HFFc6 (cell line): ENCODE measurements at regions not wholly inside any gene's neighbourhood (a gene's known extent, or its start where the extent isn't known, plus 50 kb on each side); places are given as distances from the start of the nearest gene placed in this dataset.
"Not testable (repeated sequence)": the region's sequence is repeated elsewhere in the genome, so short reads cannot be mapped to it uniquely, and the experiment has no call there.

Experiments used
- DNase-seq: peaks from one replicate; pipeline ENCODE4 v3.0.0-alpha.2; 2018
- H3K27ac Mint-ChIP-seq: 2 replicates; pipeline ENCODE4 v1.8.0; 2020; ENCODE audit warnings: mild to moderate bottlenecking, mixed read lengths
- H3K27me3 Mint-ChIP-seq: 2 replicates; pipeline ENCODE4 v1.8.0; 2021; ENCODE audit warnings: mild to moderate bottlenecking, moderate library complexity, mixed read lengths; ENCODE audit not compliant: insufficient read depth
- H3K36me3 Mint-ChIP-seq: 2 replicates; pipeline ENCODE4 v1.8.0; 2021; ENCODE audit warnings: low read depth, mixed read lengths
- H3K4me1 Mint-ChIP-seq: 2 replicates; pipeline ENCODE4 v1.8.0; 2020; ENCODE audit warnings: low read depth, mixed read lengths
- H3K4me3 Mint-ChIP-seq: 2 replicates; pipeline ENCODE4 v1.8.0; 2020; ENCODE audit warnings: mild to moderate bottlenecking, moderate library complexity, mixed read lengths
- H3K9me3 Mint-ChIP-seq: 2 replicates; pipeline ENCODE4 v1.8.0; 2020; ENCODE audit warnings: mild to moderate bottlenecking, mixed read lengths
- TF ChIP-seq, protein P1 (sequence below): fragments of 200-600 bp; sonication (generic); IDR thresholded peaks from 2 replicates; pipeline ENCODE4 v1.5.0; 2021; ENCODE audit warnings: antibody characterized with exemption, mild to moderate bottlenecking

DNA sequence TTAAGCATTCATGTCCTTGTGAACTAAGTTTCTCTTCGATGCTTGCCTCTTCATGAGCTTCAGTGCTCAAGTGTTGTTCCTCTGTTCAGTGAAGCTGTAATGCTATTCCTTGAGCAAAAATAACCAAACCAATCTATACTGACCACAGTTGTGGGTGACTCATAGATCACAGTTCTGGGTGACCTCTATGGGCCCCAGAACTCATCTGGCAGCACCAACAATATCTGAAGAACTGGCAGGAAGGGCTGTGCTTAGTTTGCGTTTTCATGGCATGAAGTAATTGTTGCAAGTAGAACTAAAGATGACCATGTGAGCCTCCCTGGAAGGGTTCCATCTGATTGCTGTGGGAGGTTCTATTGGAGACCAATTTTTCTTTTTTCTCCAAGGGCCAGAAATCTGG lies 106.2 kb downstream of the CCNG2 start:
- no peak overlapping the region for H3K4me3 Mint-ChIP-seq
- TF ChIP-seq, protein P1, sequence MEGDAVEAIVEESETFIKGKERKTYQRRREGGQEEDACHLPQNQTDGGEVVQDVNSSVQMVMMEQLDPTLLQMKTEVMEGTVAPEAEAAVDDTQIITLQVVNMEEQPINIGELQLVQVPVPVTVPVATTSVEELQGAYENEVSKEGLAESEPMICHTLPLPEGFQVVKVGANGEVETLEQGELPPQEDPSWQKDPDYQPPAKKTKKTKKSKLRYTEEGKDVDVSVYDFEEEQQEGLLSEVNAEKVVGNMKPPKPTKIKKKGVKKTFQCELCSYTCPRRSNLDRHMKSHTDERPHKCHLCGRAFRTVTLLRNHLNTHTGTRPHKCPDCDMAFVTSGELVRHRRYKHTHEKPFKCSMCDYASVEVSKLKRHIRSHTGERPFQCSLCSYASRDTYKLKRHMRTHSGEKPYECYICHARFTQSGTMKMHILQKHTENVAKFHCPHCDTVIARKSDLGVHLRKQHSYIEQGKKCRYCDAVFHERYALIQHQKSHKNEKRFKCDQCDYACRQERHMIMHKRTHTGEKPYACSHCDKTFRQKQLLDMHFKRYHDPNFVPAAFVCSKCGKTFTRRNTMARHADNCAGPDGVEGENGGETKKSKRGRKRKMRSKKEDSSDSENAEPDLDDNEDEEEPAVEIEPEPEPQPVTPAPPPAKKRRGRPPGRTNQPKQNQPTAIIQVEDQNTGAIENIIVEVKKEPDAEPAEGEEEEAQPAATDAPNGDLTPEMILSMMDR, result no peak
- no peaks in the 10 kb centered on the region; the same call in 1 of the 2 replicates for H3K27me3 Mint-ChIP-seq
- DNase-seq, result peak; percentile 3
- H3K27ac Mint-ChIP-seq, result no peak overlapping the region
- H3K9me3 Mint-ChIP-seq, result peaks cover 5% of the 10 kb centered on the region
- H3K4me1 Mint-ChIP-seq, result peaks cover 6% of the 10 kb centered on the region; the same call in 1 of the 2 replicates
- H3K36me3 Mint-ChIP-seq, result no peaks in the 10 kb centered on the region

DNA sequence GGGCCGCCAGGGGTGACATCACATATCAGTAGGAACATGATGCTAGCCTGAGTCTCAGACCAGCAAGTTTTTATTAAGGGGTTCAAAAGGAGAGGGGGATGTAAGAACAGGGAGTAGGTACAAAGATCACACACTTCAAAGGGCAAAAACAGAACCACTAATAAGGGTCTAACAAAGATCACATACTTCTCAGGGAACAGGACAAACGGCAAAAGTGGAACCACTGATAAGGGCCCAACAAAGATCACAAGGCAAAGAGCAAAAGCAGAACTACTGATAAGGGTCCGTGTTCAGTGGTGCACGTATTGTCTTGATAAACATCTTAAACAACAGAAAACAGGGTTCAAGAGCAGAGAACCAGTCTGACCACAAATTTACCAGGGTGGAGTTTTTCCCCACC lies 107.0 kb downstream of the CCNG2 start:
- not testable (repeated sequence) for H3K27me3 Mint-ChIP-seq, H3K36me3 Mint-ChIP-seq, DNase-seq, H3K9me3 Mint-ChIP-seq, H3K4me3 Mint-ChIP-seq, H3K4me1 Mint-ChIP-seq, H3K27ac Mint-ChIP-seq

DNA sequence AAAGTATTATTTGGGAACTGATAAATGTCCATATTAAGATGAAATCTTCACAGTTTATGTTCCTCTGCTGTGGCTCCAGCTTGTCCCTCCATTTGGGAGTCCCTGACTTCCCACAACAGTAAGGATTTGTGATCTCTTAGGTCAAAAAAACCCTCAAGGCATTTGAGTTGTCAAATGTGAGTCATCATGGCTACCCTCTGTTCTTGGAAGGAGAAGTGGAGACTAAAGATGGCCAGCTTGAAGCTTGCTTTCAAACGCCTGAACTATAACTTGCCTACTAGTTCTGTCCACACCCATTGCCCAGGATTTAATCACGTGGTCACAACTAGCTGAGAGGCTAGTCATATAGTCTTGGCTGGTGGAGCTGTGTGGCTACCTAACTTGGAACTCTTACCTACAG lies 107.8 kb downstream of the CCNG2 start:
- peaks cover 5% of the 10 kb centered on the region for H3K9me3 Mint-ChIP-seq
- peaks cover 2% of the 10 kb centered on the region; the same call in 1 of the 2 replicates for H3K27me3 Mint-ChIP-seq
- H3K4me3 Mint-ChIP-seq, result no peak overlapping the region
- TF ChIP-seq, protein P1, result no peak
- H3K36me3 Mint-ChIP-seq, result no peaks in the 10 kb centered on the region
- peaks cover 6% of the 10 kb centered on the region; the same call in 1 of the 2 replicates for H3K4me1 Mint-ChIP-seq
- DNase-seq, result peak; percentile 8
- H3K27ac Mint-ChIP-seq, result no peak overlapping the region

DNA sequence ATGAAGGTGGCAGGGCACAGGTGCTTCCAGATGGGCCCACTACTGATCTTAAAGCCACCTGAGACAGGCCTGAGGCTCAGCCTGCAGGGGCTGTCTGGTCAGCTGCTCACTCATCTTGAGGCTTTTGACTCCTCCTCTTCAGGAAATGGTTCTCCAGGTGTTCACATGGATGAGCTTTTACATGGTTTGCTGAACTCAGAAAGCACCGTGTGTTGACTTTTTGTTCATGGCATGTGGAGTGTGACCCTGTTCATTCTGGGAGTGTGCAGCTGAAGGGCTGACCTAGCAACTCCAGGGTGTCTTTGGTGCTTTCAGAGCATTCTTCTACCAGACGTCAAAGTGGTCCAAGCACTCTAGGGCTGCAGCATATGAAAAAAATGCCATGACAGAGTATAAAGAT lies 111.1 kb downstream of the CCNG2 start:
- H3K4me3 Mint-ChIP-seq, result no peak overlapping the region
- peaks cover 2% of the 10 kb centered on the region; the same call in 1 of the 2 replicates for H3K27me3 Mint-ChIP-seq
- DNase-seq, result no peak
- TF ChIP-seq, protein P1, result no peak
- H3K36me3 Mint-ChIP-seq, result no peaks in the 10 kb centered on the region
- H3K9me3 Mint-ChIP-seq, result peaks cover 5% of the 10 kb centered on the region
- H3K4me1 Mint-ChIP-seq, result peaks cover 4% of the 10 kb centered on the region; the same call in 1 of the 2 replicates
- H3K27ac Mint-ChIP-seq, result no peak overlapping the region

DNA sequence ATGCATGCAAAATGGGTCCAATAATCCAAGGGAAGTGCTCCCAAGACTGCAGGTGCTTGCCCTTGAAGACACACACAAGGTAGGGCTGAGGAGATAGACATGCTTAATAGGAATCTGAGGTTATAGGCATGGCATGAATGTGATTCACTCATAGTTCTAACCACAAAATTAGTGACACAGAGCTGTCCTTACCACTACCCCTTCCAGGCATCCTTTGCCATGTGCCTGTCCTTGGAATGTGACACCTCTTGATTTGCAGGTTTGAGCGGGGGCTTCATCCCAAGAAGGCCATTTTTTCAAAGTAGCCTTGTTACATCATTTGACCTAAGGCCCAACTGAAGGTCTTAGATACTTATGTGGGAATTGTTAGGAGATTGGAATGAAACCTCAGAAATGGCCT lies 112.5 kb downstream of the CCNG2 start:
- no peak overlapping the region for H3K27ac Mint-ChIP-seq
- H3K9me3 Mint-ChIP-seq, result no peaks in the 10 kb centered on the region
- no peak for DNase-seq
- peaks cover 2% of the 10 kb centered on the region for H3K27me3 Mint-ChIP-seq
- no peak overlapping the region for H3K4me3 Mint-ChIP-seq
- no peaks in the 10 kb centered on the region for H3K4me1 Mint-ChIP-seq
- TF ChIP-seq, protein P1, result no peak
- H3K36me3 Mint-ChIP-seq, result no peaks in the 10 kb centered on the region

DNA sequence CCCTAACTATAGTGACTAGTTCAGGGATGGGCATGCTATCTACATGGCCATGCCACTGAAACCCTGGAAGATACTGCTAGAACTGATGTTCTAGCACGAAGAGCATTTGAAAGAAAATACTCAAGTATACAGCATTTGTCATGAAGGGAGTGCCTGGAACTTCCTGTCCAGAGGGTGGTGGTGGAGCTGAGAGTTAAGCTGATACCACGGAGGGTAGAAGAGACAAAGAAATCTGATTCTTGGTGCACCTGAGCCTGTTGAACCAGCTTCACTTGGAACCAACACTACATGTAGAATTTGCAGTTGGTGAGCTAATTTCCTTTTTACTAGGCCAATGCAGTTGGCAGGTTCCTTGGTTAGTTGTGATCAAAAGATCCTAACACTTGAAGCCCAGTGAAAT lies 116.4 kb downstream of the CCNG2 start:
- no peaks in the 10 kb centered on the region for H3K4me1 Mint-ChIP-seq
- no peaks in the 10 kb centered on the region for H3K36me3 Mint-ChIP-seq
- peaks cover 6% of the 10 kb centered on the region for H3K27me3 Mint-ChIP-seq
- H3K9me3 Mint-ChIP-seq, result no peaks in the 10 kb centered on the region
- DNase-seq, result no peak
- H3K4me3 Mint-ChIP-seq, result no peak overlapping the region
- no peak overlapping the region for H3K27ac Mint-ChIP-seq
- TF ChIP-seq, protein P1, result no peak

DNA sequence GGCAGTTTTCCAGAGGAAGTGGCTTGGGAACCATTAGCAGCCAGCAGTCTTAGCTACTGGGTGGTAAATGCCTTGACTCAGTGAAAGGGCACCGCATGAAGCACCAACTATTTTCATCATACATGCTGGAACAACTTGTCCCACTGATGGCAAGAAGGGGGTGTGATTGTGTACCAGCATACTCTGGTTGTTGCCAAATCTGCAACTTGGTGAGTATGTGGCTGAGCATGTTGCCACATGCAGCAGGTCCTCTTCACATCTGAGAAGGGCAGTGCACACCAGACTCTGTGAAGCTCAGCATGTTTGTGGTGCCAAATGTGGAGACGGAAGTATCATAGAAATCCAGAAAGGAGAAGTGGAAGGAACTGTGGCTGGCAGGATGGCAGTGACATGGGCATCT lies 122.1 kb downstream of the CCNG2 start:
- not testable (repeated sequence) for H3K4me1 Mint-ChIP-seq, H3K9me3 Mint-ChIP-seq, H3K4me3 Mint-ChIP-seq, DNase-seq, H3K27ac Mint-ChIP-seq, H3K36me3 Mint-ChIP-seq
- peaks cover 17% of the 10 kb centered on the region; the same call in 1 of the 2 replicates for H3K27me3 Mint-ChIP-seq
